Stomach (tissue), 4 donors: ENCODE measurements at regions not wholly inside any gene's neighbourhood (a gene's known extent, or its start where the extent isn't known, plus 50 kb on each side); places are given as distances from the start of the nearest gene placed in this dataset.

Experiments used
- CTCF ChIP-seq, 7 experiments: fragments of 450-650 bp in 4 of 7; fragments of 200-600 bp in 3 of 7; sonication (generic) in 3 of 7; IDR thresholded peaks; one replicate each; pipeline ENCODE4 v1.5.1; 2016 to 2019; ENCODE audit warnings: antibody characterized with exemption in 7 of 7, control low read depth in 2 of 7, mild to moderate bottlenecking in 1 of 7
- POLR2A ChIP-seq, 4 donors: fragments of 450-650 bp; IDR thresholded peaks; one replicate each; pipeline ENCODE4 v1.6.1; 2016; ENCODE audit warnings: antibody characterized with exemption in 4 of 4, control low read depth in 2 of 4, mild to moderate bottlenecking in 1 of 4, moderate library complexity in 1 of 4

- TF ChIP-seq CTCF (IDR thresholded peaks at IDR 0.05) (no peak), POLR2A (IDR thresholded peaks at IDR 0.05) (no peak)
These were observed 247.0 kb downstream of the SPRY2 start for GRCh38 chr13:80093888-80094287.
